Glomerular endothelial cell (primary cell): ENCODE measurements at regions not wholly inside any gene's neighbourhood (a gene's known extent, or its start where the extent isn't known, plus 50 kb on each side); places are given as distances from the start of the nearest gene placed in this dataset.
A peak's percentile ranks its signal among the peaks of the same experiment; 100 is the strongest.

Source experiments
- DNase-seq: peaks from one replicate; pipeline ENCODE4 v3.0.0-alpha.2; 2011; ENCODE audit warnings: low read depth, low spot score; ENCODE audit errors: extremely low read depth

- no peak for DNase-seq
Observed at GRCh38 chr2:64768491-64769005, 114.8 kb upstream of the SERTAD2 start.

GRCh38 chr2:64769392-64770044 lies 115.8 kb upstream of the SERTAD2 start:
- DNase-seq = no peak

- DNase-seq = no peak
Observed at GRCh38 chr2:64770137-64770780, 116.5 kb upstream of the SERTAD2 start.

- DNase-seq = no peak
Observed at GRCh38 chr2:64770781-64771334, 117.1 kb upstream of the SERTAD2 start.

GRCh38 chr2:64771737-64772136 lies 118.0 kb upstream of the SERTAD2 start:
- no peak for DNase-seq

- DNase-seq = no peak
Observed at GRCh38 chr2:64773461-64774118, 119.9 kb upstream of the SERTAD2 start.

GRCh38 chr2:64777841-64778240 lies 124.1 kb upstream of the SERTAD2 start:
- no peak for DNase-seq

GRCh38 chr2:64779117-64779690 lies 125.5 kb upstream of the SERTAD2 start:
- DNase-seq = peak; percentile 90

- DNase-seq = no peak
Observed at GRCh38 chr2:64780041-64780440, 126.3 kb upstream of the SERTAD2 start.

- no peak for DNase-seq
Observed at GRCh38 chr2:64781711-64782390, 128.1 kb upstream of the SERTAD2 start.

GRCh38 chr2:64784168-64785061 lies 130.7 kb upstream of the SERTAD2 start:
- DNase-seq = no peak

GRCh38 chr2:64785245-64785644 lies 131.5 kb upstream of the SERTAD2 start:
- DNase-seq = no peak

GRCh38 chr2:64786343-64787018 lies 132.8 kb upstream of the SERTAD2 start:
- no peak for DNase-seq

- no peak for DNase-seq
Observed at GRCh38 chr2:64787019-64787365, 133.3 kb upstream of the SERTAD2 start.

- DNase-seq = no peak
Observed at GRCh38 chr2:64787698-64788097, 134.0 kb upstream of the SERTAD2 start.

GRCh38 chr2:64789466-64790320 lies 136.0 kb upstream of the SERTAD2 start:
- no peak for DNase-seq

GRCh38 chr2:64792300-64792699 lies 138.6 kb upstream of the SERTAD2 start:
- no peak for DNase-seq

GRCh38 chr2:64792995-64793639 lies 139.4 kb upstream of the SERTAD2 start:
- DNase-seq = peak; percentile 78
